Adrenal gland (tissue), 9 donors: ENCODE measurements at regions not wholly inside any gene's neighbourhood (a gene's known extent, or its start where the extent isn't known, plus 50 kb on each side); places are given as distances from the start of the nearest gene placed in this dataset.

Experiments
- DNase-seq, 7 donors: peaks; one replicate each; pipeline ENCODE4 v3.0.0-alpha.2; 2019 to 2020
- H3K27ac ChIP-seq, 5 donors: fragments of 200-600 bp; sonication (generic) in 4 of 5; 1 replicate in 3 of 5; 2 replicates in 2 of 5; pipeline versions ENCODE4 v1.5.1 to v1.8.0; 2016 to 2020; ENCODE audit warnings: mild to moderate bottlenecking in 1 of 5
- H3K27me3 ChIP-seq: fragments of 200-600 bp; 2 replicates; pipeline ENCODE4 v1.8.0; 2021
- H3K36me3 ChIP-seq, 2 donors: fragments of 200-600 bp; replicated peaks in 1 of 2; 1 replicate in 1 of 2; 2 replicates in 1 of 2; pipeline versions ENCODE4 v1.5.1 to v1.8.0; 2018 to 2022
- H3K4me1 ChIP-seq, 2 donors: fragments of 200-600 bp; replicated peaks in 1 of 2; 1 replicate in 1 of 2; 2 replicates in 1 of 2; pipeline versions ENCODE4 v1.5.1 to v1.8.0; 2018 to 2021
- H3K4me3 ChIP-seq, 4 donors: fragments of 200-600 bp; sonication (generic) in 3 of 4; one replicate each; pipeline ENCODE4 v1.5.1; 2016 to 2018
- H3K9me3 ChIP-seq, 3 donors: fragments of 200-600 bp; sonication (generic) in 1 of 3; replicated peaks in 1 of 3; 1 replicate in 2 of 3; 2 replicates in 1 of 3; pipeline versions ENCODE4 v1.5.1 to v1.8.0; 2016 to 2021
- POLR2A ChIP-seq, 2 donors: fragments of 450-650 bp; IDR thresholded peaks; one replicate each; pipeline ENCODE4 v1.6.1; 2017; ENCODE audit warnings: antibody characterized with exemption in 2 of 2, mild to moderate bottlenecking in 2 of 2, moderate library complexity in 1 of 2
- WGBS, 4 donors: extraction: QIAGEN DNeasy Blood & Tissue Kit in 2 of 4; methylation state at CpG; one replicate each; pipeline versions ENCODE4 v1.1.5 to v1.1.7; 2013 to 2017; 5-methylcytosine and 5-hydroxymethylcytosine counted together
- intact Hi-C, 2 donors: fragments of 100-400 bp; cut with DNase I; formaldehyde crosslinking; loops; one replicate each; pipeline versions ENCODE4 v1.14.1 to v1.15.0; 2022 to 2023
- TF ChIP-seq, protein P1 (sequence below), 6 experiments: fragments of 450-650 bp in 4 of 6; fragments of 200-600 bp in 2 of 6; sonication (generic) in 1 of 6; IDR thresholded peaks; 1 replicate in 5 of 6; 2 replicates in 1 of 6; pipeline versions ENCODE4 v1.5.1 to v1.8.0; 2016 to 2021; ENCODE audit warnings: antibody characterized with exemption in 6 of 6, mild to moderate bottlenecking in 2 of 6, moderate library complexity in 1 of 6
- donor health status: healthy with polysubstance abuse.
- donor health status: Bipolar disorder and iron deficiency.
- donor health status: DM: yes; HTN: yes; CAD: no.
- donor health status: DM: no; HTN: no; CAD: no.
- donor health status: DM: no; HTN: no; CAD: no.

DNA sequence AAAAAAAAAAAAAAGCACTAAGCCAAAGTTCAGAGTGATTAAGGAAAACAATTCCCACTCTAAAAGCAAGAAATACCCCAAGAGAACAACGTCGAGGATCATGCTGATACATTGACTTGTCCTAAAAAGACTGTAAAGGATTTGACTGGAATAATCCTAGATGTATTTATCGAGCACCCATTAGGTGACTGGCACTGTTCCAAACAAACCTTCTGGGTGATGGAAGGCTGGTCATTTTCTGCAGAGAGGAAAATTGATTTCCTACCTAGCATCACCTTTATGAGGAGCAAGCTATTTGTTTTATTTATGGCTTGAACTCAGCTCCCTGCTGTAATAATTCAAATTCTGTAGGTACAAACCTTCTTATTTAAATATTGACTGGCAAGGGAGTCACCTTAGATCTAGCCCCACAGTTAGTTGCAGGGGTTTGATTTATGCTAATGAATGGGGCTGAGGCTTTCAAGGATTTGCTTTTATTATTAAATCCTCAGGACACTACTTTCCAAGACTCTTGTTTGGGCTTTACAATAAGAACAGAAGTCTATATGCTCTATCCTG is 471.0 kb downstream of the OLFM4 start:
- no peak for DNase-seq
- no peaks in the 10 kb centered on the region for H3K4me1 ChIP-seq
- 37 to 47% (median 43%) methylated on average over 3 of the region's 3 CpGs for WGBS, 4 donors
- no peak overlapping the region for H3K4me3 ChIP-seq
- H3K27ac ChIP-seq: no peak overlapping the region
- H3K9me3 ChIP-seq: peaks cover 0 to 4% (median 0%) of the 10 kb centered on the region in 3 donors
- intact Hi-C loops: no loop called here
- H3K36me3 ChIP-seq: no peaks in the 10 kb centered on the region
- TF ChIP-seq, protein P1, sequence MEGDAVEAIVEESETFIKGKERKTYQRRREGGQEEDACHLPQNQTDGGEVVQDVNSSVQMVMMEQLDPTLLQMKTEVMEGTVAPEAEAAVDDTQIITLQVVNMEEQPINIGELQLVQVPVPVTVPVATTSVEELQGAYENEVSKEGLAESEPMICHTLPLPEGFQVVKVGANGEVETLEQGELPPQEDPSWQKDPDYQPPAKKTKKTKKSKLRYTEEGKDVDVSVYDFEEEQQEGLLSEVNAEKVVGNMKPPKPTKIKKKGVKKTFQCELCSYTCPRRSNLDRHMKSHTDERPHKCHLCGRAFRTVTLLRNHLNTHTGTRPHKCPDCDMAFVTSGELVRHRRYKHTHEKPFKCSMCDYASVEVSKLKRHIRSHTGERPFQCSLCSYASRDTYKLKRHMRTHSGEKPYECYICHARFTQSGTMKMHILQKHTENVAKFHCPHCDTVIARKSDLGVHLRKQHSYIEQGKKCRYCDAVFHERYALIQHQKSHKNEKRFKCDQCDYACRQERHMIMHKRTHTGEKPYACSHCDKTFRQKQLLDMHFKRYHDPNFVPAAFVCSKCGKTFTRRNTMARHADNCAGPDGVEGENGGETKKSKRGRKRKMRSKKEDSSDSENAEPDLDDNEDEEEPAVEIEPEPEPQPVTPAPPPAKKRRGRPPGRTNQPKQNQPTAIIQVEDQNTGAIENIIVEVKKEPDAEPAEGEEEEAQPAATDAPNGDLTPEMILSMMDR (IDR thresholded peaks at IDR 0.05): no peak
- no peak for TF ChIP-seq POLR2A (IDR thresholded peaks at IDR 0.05)
- no peaks in the 10 kb centered on the region for H3K27me3 ChIP-seq

DNA sequence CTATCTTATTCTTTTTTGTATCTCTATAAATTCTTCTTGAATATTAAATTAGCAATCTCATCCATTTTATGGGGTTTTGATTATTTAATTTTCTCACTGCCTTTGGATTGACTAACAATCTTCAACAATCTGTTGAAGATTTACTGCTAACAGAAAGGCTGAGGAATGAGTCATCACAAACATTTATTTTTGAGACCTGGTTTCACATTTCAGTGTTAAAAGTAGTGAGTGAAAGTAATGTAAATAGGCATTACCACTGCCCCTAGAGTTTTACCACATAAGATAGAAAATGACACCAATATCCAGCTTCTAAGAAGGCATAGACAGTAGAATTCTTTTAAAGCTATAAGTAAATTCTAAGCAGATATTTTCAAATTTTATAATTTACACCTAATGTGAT is 472.8 kb downstream of the OLFM4 start:
- DNase-seq: no peak
- no peak for TF ChIP-seq POLR2A (IDR thresholded peaks at IDR 0.05)
- TF ChIP-seq, protein P1 (IDR thresholded peaks at IDR 0.05): no peak
- Histone ChIP-seq H3K4me3 (no peak overlapping the region), H3K27ac (no peak overlapping the region), H3K27me3 (no peaks in the 10 kb centered on the region), H3K9me3 (peaks cover 0 to 4% (median 0%) of the 10 kb centered on the region in 3 donors), H3K4me1 (no peaks in the 10 kb centered on the region), H3K36me3 (no peaks in the 10 kb centered on the region)
- intact Hi-C loops: no loop called here

DNA sequence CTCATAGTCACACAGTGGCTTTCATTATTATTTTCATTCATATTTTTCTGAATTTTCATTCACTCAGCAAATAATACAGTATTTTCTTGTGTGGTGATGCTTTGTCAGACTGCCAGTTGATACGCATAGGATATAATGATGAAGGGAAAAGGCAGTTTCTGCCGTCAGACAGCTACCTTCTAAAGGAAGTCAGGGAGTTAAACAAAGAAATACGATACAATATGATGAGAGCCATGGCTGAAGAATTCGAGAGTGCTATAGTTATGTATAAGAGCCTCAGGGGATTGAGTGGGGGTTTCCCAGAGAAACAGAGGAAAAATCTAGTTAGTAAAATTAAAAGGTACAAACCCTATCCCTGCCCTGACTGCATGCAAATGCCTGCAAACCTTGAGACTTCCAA is 479.1 kb downstream of the OLFM4 start:
- WGBS, 4 donors: 49 to 58% (median 52%) methylated on average over 4 of the region's 4 CpGs
- intact Hi-C loops: no loop called here
- H3K36me3 ChIP-seq: no peaks in the 10 kb centered on the region
- no peak for DNase-seq
- H3K27me3 ChIP-seq: no peaks in the 10 kb centered on the region
- no peak for TF ChIP-seq POLR2A (IDR thresholded peaks at IDR 0.05)
- TF ChIP-seq, protein P1 (IDR thresholded peaks at IDR 0.05): no peak
- peaks cover 0 to 4% (median 0%) of the 10 kb centered on the region in 3 donors for H3K9me3 ChIP-seq
- H3K27ac ChIP-seq: no peak overlapping the region
- no peak overlapping the region for H3K4me3 ChIP-seq
- H3K4me1 ChIP-seq: no peaks in the 10 kb centered on the region

DNA sequence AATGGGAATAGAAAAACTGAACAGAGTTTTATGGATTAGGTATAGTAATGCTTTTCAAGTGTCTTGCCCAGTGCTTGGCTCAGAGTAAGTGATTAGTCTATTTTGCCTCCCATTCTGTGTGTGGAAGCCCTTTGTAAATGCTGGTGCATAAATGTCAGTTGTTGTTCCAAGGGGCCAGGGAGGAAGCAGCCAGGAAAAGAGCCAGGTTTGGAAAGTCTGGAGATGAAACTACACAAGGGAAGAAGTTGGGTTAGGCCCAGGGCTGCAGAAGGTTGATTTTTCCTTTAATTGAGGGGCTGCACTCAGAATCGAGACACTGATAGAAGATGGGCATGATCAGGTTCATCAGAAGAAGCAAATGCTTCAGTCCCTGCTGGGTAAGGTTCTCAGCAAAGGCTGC is 484.0 kb downstream of the OLFM4 start:
- no peak overlapping the region for H3K4me3 ChIP-seq
- intact Hi-C loops: no loop called here
- H3K27me3 ChIP-seq: no peaks in the 10 kb centered on the region
- H3K36me3 ChIP-seq: no peaks in the 10 kb centered on the region
- H3K4me1 ChIP-seq: no peaks in the 10 kb centered on the region
- TF ChIP-seq, protein P1 (IDR thresholded peaks at IDR 0.05): no peak
- WGBS, 4 donors: 7 to 52% (median 42%) methylated on average over 1 of the region's 1 CpG
- DNase-seq: no peak
- H3K27ac ChIP-seq: no peak overlapping the region
- H3K9me3 ChIP-seq: no peaks in the 10 kb centered on the region
